GM19023 (cell line): ENCODE measurements at regions not wholly inside any gene's neighbourhood (a gene's known extent, or its start where the extent isn't known, plus 50 kb on each side); places are given as distances from the start of the nearest gene placed in this dataset.

ENCODE experiments used
- ATAC-seq: cut with Tn5 transposase; IDR thresholded peaks from one replicate; pipeline ENCODE4 v1.9.1; 2021; ENCODE audit warnings: mild to moderate bottlenecking, moderate library complexity; ENCODE audit not compliant: unreplicated experiment

DNA sequence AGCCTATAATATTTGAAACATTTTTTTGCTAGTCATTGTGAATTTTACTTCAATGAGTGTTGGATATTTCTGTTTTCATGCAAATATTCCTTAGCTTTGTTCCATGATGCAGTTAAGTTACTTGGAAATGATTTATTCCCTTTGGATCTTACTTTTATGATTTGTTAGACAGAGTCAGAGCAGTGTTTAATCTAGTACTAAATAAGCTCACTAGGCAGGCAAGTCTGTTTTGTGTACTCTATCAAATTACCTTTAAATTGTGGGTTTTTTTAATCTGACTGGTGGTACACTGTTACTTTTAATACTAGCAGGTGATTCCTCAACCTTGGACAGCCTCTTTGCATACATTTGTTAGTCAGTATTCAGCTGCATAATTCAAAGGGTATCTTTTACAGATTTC is 173.3 kb upstream of the MBNL1 start:
- no peak for ATAC-seq

- ATAC-seq, result no peak
These were observed 172.3 kb upstream of the MBNL1 start for GRCh38 chr3:152096280-152096906.

DNA sequence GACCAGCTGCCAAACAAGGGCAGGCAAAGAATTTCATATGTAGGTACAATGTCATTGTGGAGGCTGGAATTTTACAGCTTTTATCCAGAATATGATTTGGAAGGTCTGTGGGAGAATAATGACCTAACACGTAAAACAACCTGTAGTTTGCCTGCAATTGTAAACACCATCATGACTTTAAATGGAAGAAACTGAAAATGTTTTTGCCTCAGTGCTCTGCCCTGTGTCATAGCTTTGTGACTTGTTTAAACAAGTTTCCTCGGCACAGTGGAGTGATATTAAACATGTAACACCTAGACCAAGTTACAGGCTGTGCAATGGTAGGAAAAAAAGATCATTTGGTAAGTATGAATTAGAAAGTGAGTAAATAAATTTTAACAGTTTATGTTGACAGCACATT is 171.6 kb upstream of the MBNL1 start:
- no peak for ATAC-seq

GRCh38 chr3:152097770-152098169 is 171.0 kb upstream of the MBNL1 start:
- no peak for ATAC-seq

- ATAC-seq, result peak; percentile 99
These were observed 168.1 kb upstream of the MBNL1 start for GRCh38 chr3:152100491-152101132.

- no peak for ATAC-seq
These were observed 166.3 kb upstream of the MBNL1 start for GRCh38 chr3:152102410-152102809.

DNA sequence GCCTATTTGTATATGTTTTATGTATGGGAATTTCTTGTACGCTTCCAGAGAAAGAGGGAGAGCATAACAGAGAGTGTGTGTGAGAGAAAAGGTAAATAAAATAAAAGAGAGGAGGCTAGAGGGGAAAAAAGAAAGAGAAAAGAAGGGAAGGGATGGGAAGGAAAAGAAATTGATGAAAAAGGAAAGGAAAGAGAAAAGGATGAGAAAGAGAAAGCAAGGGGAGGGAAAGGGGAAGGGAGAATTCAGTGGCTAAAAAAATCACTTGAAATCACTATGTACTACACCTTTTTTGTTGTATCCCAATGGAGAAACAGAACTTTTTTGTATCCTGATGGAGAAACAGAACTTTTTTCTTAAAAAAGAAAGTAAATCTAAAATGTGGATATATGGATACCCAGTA is 165.5 kb upstream of the MBNL1 start:
- no peak for ATAC-seq

DNA sequence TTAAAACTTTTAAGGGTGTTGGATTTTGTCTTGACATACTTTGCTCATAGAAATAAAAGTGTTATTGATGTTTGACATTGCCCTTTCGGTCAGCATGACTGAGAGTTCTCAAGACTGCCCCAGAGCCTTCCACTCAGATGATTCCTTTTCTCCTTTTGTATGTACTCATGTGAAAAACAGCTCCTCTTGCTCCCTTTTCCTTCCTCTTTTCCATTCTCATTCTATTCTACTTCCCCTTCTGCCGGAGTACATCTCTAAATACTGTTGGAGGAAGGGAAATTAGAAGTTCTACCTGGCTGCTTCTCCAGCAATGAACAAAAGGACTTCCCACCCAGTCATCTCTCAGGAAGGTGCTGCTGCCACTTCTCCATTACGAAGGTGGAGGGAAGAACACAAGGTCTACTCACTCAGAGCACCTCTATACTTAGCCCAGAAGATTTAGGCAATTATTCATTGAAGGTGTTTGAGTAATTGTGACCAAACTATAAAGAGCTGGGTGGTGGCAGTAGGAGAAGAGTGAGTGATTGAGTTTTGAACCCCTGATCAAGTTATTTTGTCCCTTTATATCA is 163.8 kb upstream of the MBNL1 start:
- ATAC-seq, result no peak

GRCh38 chr3:152105446-152105845 is 163.3 kb upstream of the MBNL1 start:
- ATAC-seq, result no peak

DNA sequence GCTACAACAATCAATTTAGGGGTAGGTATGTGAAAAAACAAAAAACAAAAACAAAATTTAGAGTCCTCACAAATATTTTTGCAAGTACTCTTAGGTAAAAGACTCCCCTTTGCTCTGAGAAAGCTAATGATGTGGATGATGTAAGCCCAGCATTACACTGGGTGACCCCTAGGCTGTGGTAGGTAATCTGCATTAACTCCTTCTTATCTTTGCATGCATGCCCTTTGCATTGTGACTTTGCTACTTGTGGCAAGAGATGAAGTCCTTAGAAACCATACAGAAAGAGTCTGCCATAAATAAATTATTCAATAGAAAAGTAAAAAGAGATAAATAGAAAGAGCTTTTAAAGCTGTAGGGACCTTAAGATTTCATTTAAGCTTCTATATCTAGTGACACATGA is 159.7 kb upstream of the MBNL1 start:
- ATAC-seq, result no peak

DNA sequence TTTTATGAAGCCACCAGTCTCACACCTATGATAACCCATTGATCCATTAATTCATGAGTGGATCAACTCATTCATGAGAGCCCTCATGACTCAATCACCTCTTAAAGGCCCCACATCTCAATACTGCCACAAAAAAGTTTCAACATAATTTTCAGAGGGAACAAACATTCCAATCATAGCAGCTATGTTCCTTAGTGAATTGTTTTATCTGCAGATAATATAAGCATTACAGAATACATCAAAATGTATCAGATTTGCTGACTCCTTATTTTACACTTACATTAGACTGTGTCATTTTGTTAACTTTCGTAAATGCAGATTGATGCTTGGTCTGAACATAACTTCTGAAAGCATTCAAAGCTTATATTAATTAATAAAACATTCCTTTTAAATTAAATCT is 155.3 kb upstream of the MBNL1 start:
- ATAC-seq, result no peak

DNA sequence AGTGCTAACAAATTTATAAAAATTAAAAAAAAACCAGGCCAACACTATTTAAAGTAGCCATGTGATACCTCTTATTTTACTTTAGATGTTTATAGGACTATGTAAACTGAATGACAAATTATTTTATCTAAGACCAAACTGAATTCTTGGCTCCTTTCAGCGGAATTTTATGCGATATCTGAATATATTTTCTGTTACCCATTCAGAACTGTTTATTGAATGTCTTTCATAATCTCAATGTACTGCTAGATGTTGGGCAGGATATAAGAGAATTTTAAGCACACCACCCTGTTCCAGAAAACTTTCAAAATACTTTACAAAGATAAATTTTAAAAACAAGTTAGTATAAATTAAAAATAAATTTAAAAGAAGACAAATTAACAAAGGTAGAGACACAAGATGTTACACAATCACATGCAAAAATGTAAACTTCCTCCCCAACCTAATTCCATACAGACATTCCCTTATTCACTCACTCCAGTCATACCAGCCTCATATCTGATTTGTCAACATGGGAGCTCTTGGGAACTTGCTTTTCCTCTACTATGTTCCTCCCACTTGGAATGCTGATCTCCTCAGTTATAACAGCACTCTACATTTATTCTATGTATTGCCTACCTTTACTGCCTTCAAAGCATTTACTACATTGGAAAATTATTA is 154.6 kb upstream of the MBNL1 start:
- no peak for ATAC-seq

DNA sequence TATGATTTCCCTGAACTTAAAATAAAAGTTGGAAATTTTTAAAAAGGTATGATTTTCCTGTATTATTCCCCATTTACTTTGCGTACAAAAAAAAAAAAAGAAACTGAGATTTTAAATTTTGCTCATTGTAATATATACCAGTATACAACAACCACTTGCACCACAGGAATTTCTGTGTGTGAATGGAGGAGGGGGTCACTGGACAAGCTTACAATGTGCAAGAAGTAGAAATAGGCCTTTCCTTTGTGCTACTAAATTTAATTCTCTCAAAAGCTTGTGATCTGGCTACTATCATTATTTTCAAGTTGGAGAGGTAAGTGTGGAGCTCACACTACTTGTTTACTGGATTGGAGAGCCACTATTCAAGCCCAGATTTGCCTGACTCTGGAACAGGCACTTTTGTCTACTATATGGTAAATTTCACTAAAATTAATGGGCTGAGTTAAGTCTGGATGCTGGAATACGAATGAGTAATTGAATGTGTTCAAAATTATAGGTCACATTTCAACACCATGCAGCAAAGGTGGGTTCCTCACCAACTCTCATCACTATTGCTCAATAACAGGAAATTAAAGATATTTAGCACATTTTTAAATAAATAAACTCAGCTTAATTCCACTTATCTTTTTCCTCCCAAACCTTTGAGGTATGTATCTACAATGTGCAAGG is 148.0 kb upstream of the MBNL1 start:
- ATAC-seq, result no peak

DNA sequence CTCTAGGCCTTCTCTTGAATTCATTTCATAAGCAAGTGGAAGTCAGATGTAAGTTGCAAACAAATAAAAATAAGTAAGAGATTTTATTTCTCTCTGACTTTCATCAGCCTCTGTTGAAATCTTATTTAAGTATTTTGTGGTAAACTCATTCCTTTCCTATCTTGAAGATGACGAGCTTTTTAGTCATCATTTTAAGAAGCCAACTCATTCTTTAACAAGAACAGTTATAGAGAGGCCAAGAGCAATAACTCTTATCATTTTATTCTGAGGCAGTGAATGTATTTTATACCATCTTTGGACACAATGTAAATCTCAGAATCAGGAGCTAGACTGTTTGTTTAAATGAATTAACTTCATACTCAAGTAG is 147.5 kb upstream of the MBNL1 start:
- no peak for ATAC-seq

GRCh38 chr3:152122851-152123250 is 145.9 kb upstream of the MBNL1 start:
- ATAC-seq, result no peak

- ATAC-seq, result no peak
These were observed 145.3 kb upstream of the MBNL1 start for GRCh38 chr3:152123457-152123856.

DNA sequence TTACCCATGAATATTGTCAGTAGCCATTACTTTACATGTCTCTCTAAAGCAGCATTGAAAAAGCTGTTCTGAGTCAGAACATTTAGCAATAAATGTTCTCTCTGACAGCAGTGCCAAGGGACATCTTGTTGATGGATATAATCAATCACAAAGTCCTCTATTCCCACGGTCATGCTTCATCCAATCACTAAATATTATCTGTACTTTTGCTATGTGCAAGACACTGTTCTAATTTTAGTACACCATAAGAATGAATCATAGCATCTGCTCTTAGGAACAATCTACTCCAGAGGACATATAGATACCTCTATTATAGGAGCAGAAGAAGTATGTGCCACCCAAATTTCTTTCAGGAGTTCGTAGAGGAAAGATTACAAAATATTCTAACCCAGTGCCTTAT is 142.5 kb upstream of the MBNL1 start:
- ATAC-seq, result no peak

GRCh38 chr3:152127058-152127457 is 141.7 kb upstream of the MBNL1 start:
- peak; percentile 98 for ATAC-seq

DNA sequence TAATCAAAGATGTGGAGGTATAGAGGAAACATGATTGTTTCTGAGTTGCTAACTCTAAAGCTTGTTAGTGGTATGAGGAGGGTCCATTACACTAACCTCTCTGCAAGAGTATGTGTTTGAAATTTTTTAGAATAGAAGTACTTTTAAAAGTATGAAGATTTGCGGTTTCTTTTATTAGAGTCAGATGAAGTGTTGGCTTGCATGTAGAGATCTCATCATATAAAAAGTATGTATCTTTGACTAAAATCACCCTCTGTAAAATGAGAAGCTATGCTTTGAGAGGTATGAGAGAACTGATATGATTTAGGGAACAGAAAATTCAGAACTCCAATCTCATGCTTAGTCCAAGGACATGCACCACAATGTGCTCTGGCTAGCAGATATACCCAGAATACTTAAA is 140.4 kb upstream of the MBNL1 start:
- ATAC-seq, result no peak

- ATAC-seq, result no peak
These were observed 129.1 kb upstream of the MBNL1 start for GRCh38 chr3:152139651-152140050.

- no peak for ATAC-seq
These were observed 122.3 kb upstream of the MBNL1 start for GRCh38 chr3:152146461-152146860.

DNA sequence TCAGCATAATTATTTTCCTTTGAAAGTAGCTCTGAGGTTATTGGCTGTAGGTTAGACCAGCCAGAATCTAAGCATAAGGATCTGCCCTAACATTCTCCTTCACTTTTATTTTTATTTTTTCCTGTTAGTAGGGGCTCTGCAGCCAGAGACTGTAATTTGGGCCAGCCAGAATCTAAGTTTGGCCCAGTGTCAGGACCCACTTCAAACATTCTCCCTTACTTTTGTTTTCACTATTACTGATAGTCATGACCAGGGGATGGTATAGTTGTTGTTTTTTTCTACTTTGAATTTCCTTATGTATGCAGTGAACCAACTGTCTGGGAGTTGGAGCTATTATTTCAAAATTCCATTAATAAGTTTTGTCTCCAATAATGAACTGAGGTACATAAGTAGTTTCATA is 121.0 kb upstream of the MBNL1 start:
- ATAC-seq, result no peak
